OCI-LY1 (cell line): ENCODE measurements at regions not wholly inside any gene's neighbourhood (a gene's known extent, or its start where the extent isn't known, plus 50 kb on each side); places are given as distances from the start of the nearest gene placed in this dataset.

Source experiments
- H2AFZ ChIP-seq: fragments of 200-600 bp; sonication (generic), shearing (Covaris generic); 2 replicates; pipeline ENCODE4 v1.6.0; 2014; ENCODE audit warnings: antibody characterized with exemption, mild to moderate bottlenecking, low read length
- H3F3A ChIP-seq: fragments of 200-600 bp; sonication (generic), shearing (Covaris generic); 2 replicates; pipeline ENCODE4 v1.6.0; 2014; ENCODE audit warnings: mild to moderate bottlenecking, antibody characterized with exemption, low read length, moderate library complexity; ENCODE audit not compliant: insufficient read depth
- H3K27ac ChIP-seq: fragments of 200-600 bp; sonication (generic); 2 replicates; pipeline ENCODE4 v1.5.1; 2014; ENCODE audit warnings: low read length, mixed run types, mild to moderate bottlenecking, low read depth; ENCODE audit not compliant: poor library complexity, severe bottlenecking
- H3K27me3 ChIP-seq: fragments of 200-600 bp; sonication (generic); 2 replicates; pipeline ENCODE4 v1.6.0; 2014; ENCODE audit warnings: antibody characterized with exemption, mild to moderate bottlenecking, low read length, moderate library complexity; ENCODE audit not compliant: insufficient read depth
- H3K36me3 ChIP-seq: fragments of 200-600 bp; sonication (generic); 2 replicates; pipeline ENCODE4 v1.6.1; 2014; ENCODE audit warnings: mild to moderate bottlenecking, antibody characterized with exemption, low read length, moderate library complexity, mixed read lengths; ENCODE audit not compliant: insufficient read depth
- H3K4me1 ChIP-seq: fragments of 200-600 bp; sonication (generic); 2 replicates; pipeline ENCODE4 v1.5.1; 2014; ENCODE audit warnings: mild to moderate bottlenecking, low read length, moderate library complexity; ENCODE audit not compliant: insufficient read depth, severe bottlenecking
- H3K4me2 ChIP-seq: fragments of 200-600 bp; sonication (generic), shearing (Covaris generic); 2 replicates; pipeline ENCODE4 v1.6.1; 2014; ENCODE audit warnings: low read length
- H3K4me3 ChIP-seq: fragments of 200-600 bp; sonication (generic); 2 replicates; pipeline ENCODE4 v1.5.1; 2014; ENCODE audit warnings: low read length, low read depth, mild to moderate bottlenecking, mixed read lengths; ENCODE audit not compliant: poor library complexity, severe bottlenecking
- H3K79me2 ChIP-seq: fragments of 200-600 bp; shearing (Covaris generic); 2 replicates; pipeline ENCODE4 v1.6.1; 2016; ENCODE audit warnings: mixed run types, low read length, mixed read lengths; ENCODE audit not compliant: insufficient read depth
- H3K9ac ChIP-seq: fragments of 200-600 bp; sonication (generic), shearing (Covaris generic); 2 replicates; pipeline ENCODE4 v1.6.1; 2014; ENCODE audit warnings: mild to moderate bottlenecking, low read length, mixed read lengths
- H3K9me2 ChIP-seq: fragments of 200-600 bp; sonication (generic), shearing (Covaris generic); 2 replicates; pipeline ENCODE4 v1.6.1; 2014; ENCODE audit warnings: low read depth, mild to moderate bottlenecking, low read length, mixed read lengths
- H3K9me3 ChIP-seq: fragments of 200-600 bp; shearing (Covaris generic); 2 replicates; pipeline ENCODE4 v1.6.1; 2014; ENCODE audit warnings: low read length, mixed read lengths
- H4K20me1 ChIP-seq: fragments of 200-600 bp; sonication (generic), shearing (Covaris generic); 2 replicates; pipeline ENCODE4 v1.6.0; 2016; ENCODE audit warnings: mild to moderate bottlenecking, low read length; ENCODE audit not compliant: insufficient read depth
- CTCF ChIP-seq: fragments of 200-600 bp; sonication (generic), shearing (Covaris generic); IDR thresholded peaks from 2 replicates; pipeline ENCODE4 v1.5.1; 2017; ENCODE audit warnings: mild to moderate bottlenecking, antibody characterized with exemption, low read length, moderate library complexity, mixed read lengths
- EZH2 ChIP-seq: fragments of 200-600 bp; sonication (generic), shearing (Covaris generic); IDR thresholded peaks from 2 replicates; pipeline ENCODE4 v1.8.0; 2017; ENCODE audit warnings: borderline replicate concordance, mixed run types, mild to moderate bottlenecking, antibody characterized with exemption, low read length, moderate library complexity, mixed read lengths

DNA sequence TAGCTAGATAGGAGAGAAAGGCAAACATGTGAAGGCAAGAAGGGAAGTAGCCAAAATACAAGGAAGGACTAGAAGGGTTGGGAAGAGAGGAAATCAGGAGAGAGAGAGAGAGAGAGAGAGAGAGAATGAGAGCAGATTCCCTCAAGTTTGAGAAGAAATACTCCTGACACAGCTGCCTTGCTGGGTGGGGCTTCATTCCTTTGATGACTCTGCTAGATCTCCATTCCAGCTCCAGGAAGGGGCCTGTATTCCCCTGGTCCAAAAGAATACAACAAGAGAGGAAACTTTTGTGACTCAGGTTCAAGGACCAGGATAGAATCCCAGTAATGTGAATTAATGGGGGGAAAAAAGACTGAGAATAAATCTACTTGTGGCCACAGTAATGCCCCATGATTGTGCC, 62.9 kb upstream of the SPON1 start:
- Histone ChIP-seq H4K20me1 (no peaks in the 10 kb centered on the region), H3K9me2 (no peaks in the 10 kb centered on the region), H3F3A (no peaks in the 10 kb centered on the region), H2AFZ (no peak overlapping the region), H3K9ac (no peak overlapping the region), H3K4me3 (no peak overlapping the region), H3K4me2 (no peak overlapping the region), H3K4me1 (no peaks in the 10 kb centered on the region), H3K9me3 (no peaks in the 10 kb centered on the region), H3K36me3 (no peaks in the 10 kb centered on the region), H3K27me3 (no peaks in the 10 kb centered on the region), H3K79me2 (no peaks in the 10 kb centered on the region), H3K27ac (no peak overlapping the region)
- TF ChIP-seq EZH2: no peak
- no peak for TF ChIP-seq CTCF

DNA sequence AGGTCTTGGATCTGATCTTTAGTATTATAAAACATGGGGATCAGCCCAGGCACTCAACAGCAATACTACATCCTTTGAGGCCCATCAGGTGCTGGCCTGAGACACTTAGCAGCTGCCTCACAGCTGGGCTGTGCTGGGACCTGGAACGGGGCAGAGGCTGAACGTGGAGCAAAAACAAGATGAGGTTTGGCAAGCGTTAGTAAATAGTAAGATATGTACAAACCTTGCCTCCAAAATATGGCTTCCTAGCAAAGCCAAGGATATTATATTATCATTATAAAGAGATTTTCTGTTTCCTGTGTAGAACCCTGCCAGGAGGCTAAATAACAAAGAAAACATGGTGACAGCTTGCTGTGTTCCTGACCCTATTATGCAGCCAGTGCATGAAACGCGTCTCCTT, 60.0 kb upstream of the SPON1 start:
- H2AFZ ChIP-seq: no peak overlapping the region
- no peaks in the 10 kb centered on the region for H4K20me1 ChIP-seq
- H3K9me2 ChIP-seq: no peaks in the 10 kb centered on the region
- no peaks in the 10 kb centered on the region for H3K79me2 ChIP-seq
- no peaks in the 10 kb centered on the region for H3K36me3 ChIP-seq
- H3K4me2 ChIP-seq: no peak overlapping the region
- H3K4me3 ChIP-seq: no peak overlapping the region
- no peaks in the 10 kb centered on the region for H3K27me3 ChIP-seq
- no peak overlapping the region for H3K9ac ChIP-seq
- TF ChIP-seq EZH2 (no peak), CTCF (no peak)
- no peaks in the 10 kb centered on the region for H3F3A ChIP-seq
- H3K27ac ChIP-seq: no peak overlapping the region
- H3K9me3 ChIP-seq: no peaks in the 10 kb centered on the region
- no peaks in the 10 kb centered on the region for H3K4me1 ChIP-seq

GRCh38 chr11:13905137-13905781, 57.3 kb upstream of the SPON1 start:
- Histone ChIP-seq H3K4me2 (no peak overlapping the region), H4K20me1 (no peaks in the 10 kb centered on the region), H3K36me3 (no peaks in the 10 kb centered on the region), H2AFZ (no peak overlapping the region), H3K9me2 (no peaks in the 10 kb centered on the region), H3K27ac (no peak overlapping the region), H3K4me1 (no peaks in the 10 kb centered on the region), H3K4me3 (no peak overlapping the region), H3K79me2 (no peaks in the 10 kb centered on the region), H3K9ac (no peak overlapping the region), H3F3A (no peaks in the 10 kb centered on the region), H3K27me3 (no peaks in the 10 kb centered on the region), H3K9me3 (no peaks in the 10 kb centered on the region)
- TF ChIP-seq EZH2: no peak
- no peak for TF ChIP-seq CTCF
